Esophagus mucosa (tissue), 1 donor: ENCODE measurements at regions not wholly inside any gene's neighbourhood (a gene's known extent, or its start where the extent isn't known, plus 50 kb on each side); places are given as distances from the start of the nearest gene placed in this dataset.

Experiments used
- ATAC-seq: fragments of 200-7000 bp; cut with Tn5 transposase; one replicate; pipeline ENCODE4 v1.9.1; 2020
- donor health status: DM: yes; HTN: yes; CAD: no.

GRCh38 chr3:72453706-72454105 lies 394.5 kb downstream of the SHQ1 start:
- no peak for ATAC-seq

GRCh38 chr3:72452745-72453144 lies 395.5 kb downstream of the SHQ1 start:
- ATAC-seq, result no peak

- ATAC-seq, result no peak
Measured at GRCh38 chr3:72451841-72452240, 396.4 kb downstream of the SHQ1 start.

- no peak for ATAC-seq
Measured at GRCh38 chr3:72449551-72449950, 398.7 kb downstream of the SHQ1 start.

GRCh38 chr3:72448858-72449257 lies 399.4 kb downstream of the SHQ1 start:
- ATAC-seq, result no peak

GRCh38 chr3:72448375-72448823 lies 399.8 kb downstream of the SHQ1 start:
- no peak for ATAC-seq

GRCh38 chr3:72447059-72447946 lies 400.9 kb downstream of the SHQ1 start:
- ATAC-seq, result peak; percentile 99

- peak; percentile 50 for ATAC-seq
Measured at GRCh38 chr3:72446218-72447058, 401.8 kb downstream of the SHQ1 start, which contains the start of gene RYBP. TSS of gene RYBP (minus strand) at chr3:72446621.

- no peak for ATAC-seq
Measured at GRCh38 chr3:72445827-72446217, 402.4 kb downstream of the SHQ1 start.

GRCh38 chr3:72444656-72445223 lies 403.5 kb downstream of the SHQ1 start:
- no peak for ATAC-seq

GRCh38 chr3:72442759-72443158 lies 405.5 kb downstream of the SHQ1 start:
- no peak for ATAC-seq

GRCh38 chr3:72441284-72441994 lies 406.8 kb downstream of the SHQ1 start:
- ATAC-seq, result no peak

GRCh38 chr3:72440491-72440890 lies 407.8 kb downstream of the SHQ1 start:
- ATAC-seq, result no peak

- ATAC-seq, result no peak
Measured at GRCh38 chr3:72439321-72440183, 408.7 kb downstream of the SHQ1 start.

- ATAC-seq, result peak; percentile 53
Measured at GRCh38 chr3:72437661-72438406, 410.4 kb downstream of the SHQ1 start.

GRCh38 chr3:72436863-72437592 lies 411.2 kb downstream of the SHQ1 start:
- ATAC-seq, result no peak

- ATAC-seq, result no peak
Measured at GRCh38 chr3:72434296-72434695, 413.9 kb downstream of the SHQ1 start.

- no peak for ATAC-seq
Measured at GRCh38 chr3:72432246-72432645, 416.0 kb downstream of the SHQ1 start.

GRCh38 chr3:72429589-72430353 lies 418.5 kb downstream of the SHQ1 start:
- no peak for ATAC-seq
